OCI-LY3 (cell line): ENCODE measurements at regions not wholly inside any gene's neighbourhood (a gene's known extent, or its start where the extent isn't known, plus 50 kb on each side); places are given as distances from the start of the nearest gene placed in this dataset.

Experiments used
- CTCF ChIP-seq: fragments of 200-600, 300-600 bp; sonication (generic); IDR thresholded peaks from 2 replicates; pipeline ENCODE4 v1.5.1; 2014; ENCODE audit warnings: antibody characterized with exemption, low read length, low read depth
- EZH2phosphoT487 ChIP-seq: fragments of 200-600 bp; shearing (Covaris generic); IDR thresholded peaks from 2 replicates; pipeline ENCODE4 v1.6.1; 2018; ENCODE audit warnings: antibody characterized with exemption, mixed run types, low read depth

- TF ChIP-seq CTCF (no peak), EZH2phosphoT487 (no peak)
These were observed 448.1 kb downstream of the PDGFC start for GRCh38 chr4:156523492-156523891.
